K562 (cell line): ENCODE measurements at regions not wholly inside any gene's neighbourhood (a gene's known extent, or its start where the extent isn't known, plus 50 kb on each side); places are given as distances from the start of the nearest gene placed in this dataset.

Source experiments
- NONO ChIP-seq, 2 experiments: fragments of 200-400 bp in 1 of 2; fragments of 450-650 bp in 1 of 2; formaldehyde crosslinking in 1 of 2; IDR thresholded peaks; 2 replicates each; pipeline ENCODE4 v1.6.1; 2017; ENCODE audit warnings: low read depth in 2 of 2, mild to moderate bottlenecking in 2 of 2, moderate library complexity in 2 of 2, low read length in 1 of 2
- RFX5 ChIP-seq: IDR thresholded peaks from 2 replicates; pipeline ENCODE4 v1.6.1; 2011; ENCODE audit warnings: low read depth, mild to moderate bottlenecking, improper control_type of control experiment, low read length
- TAF7 ChIP-seq: fragments of 450-650 bp; IDR thresholded peaks from 2 replicates; pipeline ENCODE4 v1.6.1; 2016; ENCODE audit warnings: missing genetic modification characterization, missing compliant biosample characterization
- ZNF77 ChIP-seq: fragments of 250-450 bp; sonication (Bioruptor Pico); IDR thresholded peaks from 2 replicates; pipeline ENCODE4 v1.5.0; 2020
- TF ChIP-seq, protein P1 (sequence below), 2 experiments: fragments of 450-650 bp in 1 of 2; sonication (generic) in 1 of 2; formaldehyde crosslinking in 1 of 2; IDR thresholded peaks in 1 of 2; conservative IDR thresholded peaks in 1 of 2; 2 replicates each; pipeline versions ENCODE4 v1.6.1 to v1.8.1; 2016 to 2023; ENCODE audit warnings: mild to moderate bottlenecking in 2 of 2, moderate library complexity in 2 of 2, inconsistent platforms in 1 of 2, missing genetic modification reagents in 1 of 2
- TF ChIP-seq, protein P2 (sequence below), 3 experiments: IDR thresholded peaks in 2 of 3; conservative IDR thresholded peaks in 1 of 3; 2 replicates each; pipeline ENCODE4 v1.5.1; 2011 to 2012; ENCODE audit warnings: low read length in 3 of 3, mild to moderate bottlenecking in 3 of 3, control low read depth in 2 of 3, improper control_type of control experiment in 1 of 3, inconsistent platforms in 1 of 3, low read depth in 1 of 3, mixed read lengths in 1 of 3, moderate library complexity in 1 of 3; ENCODE audit not compliant: insufficient read depth in 2 of 3

DNA sequence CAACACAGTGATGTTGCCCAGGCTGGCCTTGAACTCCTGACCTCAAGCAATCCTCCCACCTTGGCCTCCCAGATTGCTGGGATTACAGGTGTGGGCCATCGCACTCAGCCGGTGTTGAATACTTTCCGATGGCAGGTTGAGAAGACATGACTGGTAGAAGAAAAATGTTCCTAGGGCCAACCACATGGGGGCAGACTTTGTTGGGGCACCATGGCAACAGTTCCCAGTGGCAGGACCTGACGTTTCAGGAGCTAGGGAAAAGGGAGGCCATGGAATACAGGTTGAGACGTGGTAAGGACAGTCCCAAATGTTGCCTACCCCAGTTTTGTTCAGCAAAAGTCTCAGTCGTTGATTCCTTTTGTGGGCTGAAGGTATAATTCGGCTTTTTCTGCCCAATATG is 134.6 kb downstream of the ASMT start:
- no peak for TF ChIP-seq RFX5
- TF ChIP-seq, protein P1, sequence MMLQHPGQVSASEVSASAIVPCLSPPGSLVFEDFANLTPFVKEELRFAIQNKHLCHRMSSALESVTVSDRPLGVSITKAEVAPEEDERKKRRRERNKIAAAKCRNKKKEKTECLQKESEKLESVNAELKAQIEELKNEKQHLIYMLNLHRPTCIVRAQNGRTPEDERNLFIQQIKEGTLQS (IDR thresholded peaks at IDR 0.05) = no peak
- TF ChIP-seq, protein P1 (CRISPR knock-in tag; conservative IDR thresholded peaks at IDR 0.05) = no peak
- no peak for TF ChIP-seq TAF7 (tag)
- no peak for TF ChIP-seq ZNF77 (CRISPR knock-in tag)
- TF ChIP-seq, protein P2, sequence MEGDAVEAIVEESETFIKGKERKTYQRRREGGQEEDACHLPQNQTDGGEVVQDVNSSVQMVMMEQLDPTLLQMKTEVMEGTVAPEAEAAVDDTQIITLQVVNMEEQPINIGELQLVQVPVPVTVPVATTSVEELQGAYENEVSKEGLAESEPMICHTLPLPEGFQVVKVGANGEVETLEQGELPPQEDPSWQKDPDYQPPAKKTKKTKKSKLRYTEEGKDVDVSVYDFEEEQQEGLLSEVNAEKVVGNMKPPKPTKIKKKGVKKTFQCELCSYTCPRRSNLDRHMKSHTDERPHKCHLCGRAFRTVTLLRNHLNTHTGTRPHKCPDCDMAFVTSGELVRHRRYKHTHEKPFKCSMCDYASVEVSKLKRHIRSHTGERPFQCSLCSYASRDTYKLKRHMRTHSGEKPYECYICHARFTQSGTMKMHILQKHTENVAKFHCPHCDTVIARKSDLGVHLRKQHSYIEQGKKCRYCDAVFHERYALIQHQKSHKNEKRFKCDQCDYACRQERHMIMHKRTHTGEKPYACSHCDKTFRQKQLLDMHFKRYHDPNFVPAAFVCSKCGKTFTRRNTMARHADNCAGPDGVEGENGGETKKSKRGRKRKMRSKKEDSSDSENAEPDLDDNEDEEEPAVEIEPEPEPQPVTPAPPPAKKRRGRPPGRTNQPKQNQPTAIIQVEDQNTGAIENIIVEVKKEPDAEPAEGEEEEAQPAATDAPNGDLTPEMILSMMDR (IDR thresholded peaks at IDR 0.05 in 2 of 3, conservative IDR thresholded peaks at IDR 0.05 in 1 of 3; ENCODE audit: insufficient read depth in 2 of 3, low read depth in 1 of 3, low read length in 3 of 3) = peak in 1 of 3 experiments; percentile 7; a peak in 1 of 6 replicates
- no peak for TF ChIP-seq NONO (IDR thresholded peaks at IDR 0.05; ENCODE audit: low read depth in 2 of 2, low read length in 1 of 2)
